ENCODE measurements at regions not wholly inside any gene's neighbourhood (a gene's known extent, or its start where the extent isn't known, plus 50 kb on each side); places are given as distances from the start of the nearest gene placed in this dataset.
"Not testable (repeated sequence)": the region's sequence is repeated elsewhere in the genome, so short reads cannot be mapped to it uniquely, and the experiment has no call there.

DNA sequence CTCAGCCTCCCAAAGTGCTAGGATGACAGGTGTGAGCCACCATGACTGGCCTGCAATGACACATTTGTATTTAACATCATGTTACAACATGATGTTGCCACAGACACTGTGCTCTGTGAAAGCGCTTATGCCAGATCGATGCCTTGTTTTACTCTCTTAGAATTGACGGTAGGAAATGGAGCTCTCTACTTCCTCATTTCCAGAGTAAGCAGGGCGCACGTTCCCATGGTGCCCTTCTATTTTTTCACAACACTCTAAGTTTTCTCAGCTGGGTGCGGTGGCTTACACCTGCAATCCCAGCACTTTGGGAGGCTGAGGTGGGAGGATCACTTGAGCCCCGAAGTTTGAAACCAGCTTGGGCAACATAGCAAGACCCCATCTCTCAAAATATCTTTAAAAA is 60.7 kb upstream of the DHRSX start:
- DNase-seq, result no peak

DNA sequence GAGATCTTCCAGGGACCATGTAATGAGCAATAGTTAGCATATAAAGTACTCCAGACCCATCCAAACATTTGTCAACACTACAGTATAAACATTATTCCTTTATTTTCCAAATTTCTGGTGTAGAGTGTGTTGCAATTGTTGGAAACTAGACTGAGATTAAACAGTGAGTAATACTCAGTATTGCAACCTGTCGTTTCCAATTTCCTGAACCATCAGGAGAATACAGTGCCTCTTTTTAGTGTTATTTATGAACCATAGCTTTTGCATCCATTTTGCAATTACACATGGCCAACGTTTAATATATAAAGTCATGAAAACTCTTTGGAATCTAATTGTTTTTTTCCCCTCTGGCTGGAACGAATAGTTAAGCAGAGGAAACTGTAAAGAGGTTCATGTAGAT is 58.3 kb upstream of the DHRSX start:
- DNase-seq, result no peak

DNA sequence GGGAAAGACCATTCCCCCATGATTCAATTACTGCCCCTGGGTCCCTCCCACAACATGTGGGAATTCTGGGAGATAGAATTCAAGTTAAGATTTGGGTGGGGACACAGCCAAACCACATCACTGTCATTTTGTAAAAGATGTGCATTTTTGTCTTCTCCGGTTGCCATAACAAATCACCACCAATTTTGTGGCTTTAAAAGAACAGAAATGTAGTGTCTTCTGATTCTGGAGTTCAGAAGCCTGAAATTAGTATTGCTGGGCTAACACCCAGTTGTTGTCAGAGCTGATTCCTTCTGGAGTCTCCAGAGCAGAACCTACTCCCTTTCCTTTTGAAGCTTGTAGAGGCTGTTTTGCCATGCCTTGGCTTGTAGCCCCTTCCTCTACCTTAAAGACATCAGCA is 54.1 kb upstream of the DHRSX start:
- DNase-seq, result no peak

DNA sequence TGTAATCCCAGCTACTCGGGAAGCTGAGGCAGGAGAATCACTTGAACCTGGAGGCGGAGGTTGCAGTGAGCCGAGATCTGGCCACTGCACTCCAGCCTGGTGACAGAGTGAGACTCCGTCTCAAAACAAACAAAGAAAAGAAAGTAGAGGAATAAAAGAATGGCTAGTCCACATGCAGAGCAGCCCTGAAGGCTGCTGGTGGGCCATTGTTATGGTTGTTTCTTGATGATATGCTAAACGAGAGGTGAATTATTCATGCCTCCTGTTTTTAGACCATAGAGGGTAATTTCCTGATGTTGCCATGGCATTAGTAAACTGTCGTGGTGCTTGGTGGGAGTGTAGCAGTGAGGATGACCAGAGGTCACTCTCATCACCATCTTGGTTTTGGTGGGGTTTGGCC is 53.3 kb upstream of the DHRSX start:
- DNase-seq, result not testable (repeated sequence)

DNA sequence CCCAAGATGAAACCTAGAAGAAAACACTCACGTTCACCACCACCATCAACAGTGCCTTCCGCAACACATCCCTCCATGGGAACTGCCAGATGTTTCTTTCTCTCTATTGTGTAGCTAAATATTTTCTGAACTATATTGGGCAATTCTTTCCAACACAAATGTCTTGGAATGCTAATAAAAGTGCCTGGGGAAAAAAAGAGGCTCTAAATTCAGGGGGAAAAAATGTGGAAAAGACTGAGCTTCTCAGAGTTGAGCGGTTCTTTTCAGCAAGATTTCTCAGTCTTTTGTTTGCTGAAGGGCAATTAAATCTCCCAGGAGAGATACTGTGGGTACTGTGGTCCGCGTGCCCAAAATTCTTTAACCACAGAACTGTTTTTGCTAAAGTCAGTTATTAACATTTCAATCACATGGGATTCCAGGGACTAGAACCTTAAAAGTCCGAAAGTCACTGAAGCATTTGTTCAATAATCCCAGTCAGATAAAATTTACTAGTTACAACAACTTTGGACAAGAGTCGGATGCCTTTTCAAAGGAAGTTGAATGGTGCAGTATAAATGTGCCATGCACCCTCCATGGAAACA is 51.9 kb upstream of the DHRSX start:
- DNase-seq, result no peak

DNA sequence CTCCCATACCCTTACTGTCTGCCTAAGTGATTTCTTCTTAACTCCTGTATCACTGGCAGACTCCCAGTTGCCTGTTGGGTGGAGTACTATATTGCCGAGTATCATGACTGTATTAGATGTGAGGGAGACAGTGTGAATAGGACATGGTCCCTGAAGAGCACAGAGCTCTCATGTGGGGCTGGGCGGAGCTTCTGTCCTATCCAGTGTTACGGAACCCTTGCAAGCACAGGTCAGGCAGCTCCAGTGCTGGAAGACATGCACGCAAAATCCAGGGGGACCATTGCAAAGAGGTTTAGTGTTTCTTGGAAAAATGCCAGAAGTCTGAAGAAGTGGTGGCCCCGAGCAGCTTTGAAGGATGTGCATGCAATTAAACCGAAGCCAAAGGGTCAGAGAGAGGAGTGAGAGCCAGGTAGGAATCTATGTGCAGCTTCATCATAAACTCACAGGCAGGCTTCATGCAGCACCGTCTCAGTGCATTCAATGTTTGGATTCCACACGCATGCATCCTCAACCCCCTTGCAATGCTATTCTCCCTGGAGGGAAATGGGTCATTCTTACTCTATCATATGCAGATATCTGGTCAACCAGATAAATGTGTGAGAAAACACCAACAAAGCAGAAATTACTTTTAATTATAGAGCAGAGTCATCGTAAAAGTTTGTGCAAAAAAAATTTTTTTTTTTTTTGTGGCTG is 49.7 kb upstream of the DHRSX start:
- no peak for DNase-seq
